H1 (cell line): ENCODE measurements at regions not wholly inside any gene's neighbourhood (a gene's known extent, or its start where the extent isn't known, plus 50 kb on each side); places are given as distances from the start of the nearest gene placed in this dataset.

Experiments used
- CTCF ChIA-PET: fragments of 300-600 bp; sonication (Branson Sonifier 250); formaldehyde crosslinking; loops from one replicate; lab custom pipeline; 2021; ENCODE audit not compliant: partially characterized antibody; lab: Charles Lee
- POLR2A ChIA-PET: fragments of 300-600 bp; sonication (Branson Sonifier 250); formaldehyde crosslinking; loops from one replicate; lab custom pipeline; 2021; ENCODE audit warnings: inconsistent platforms; ENCODE audit not compliant: partially characterized antibody; lab: Charles Lee
- DNase-seq, 2 experiments: peaks; one replicate each; pipeline versions ENCODE4 v3.0.0 to v3.0.0-alpha.2; 2010 to 2022; ENCODE audit warnings: low spot score in 2 of 2, low read depth in 1 of 2, mixed read lengths in 1 of 2
- FAIRE-seq: peaks from 2 replicates; lab custom pipeline; 2011; peaks lifted over from hg19 to GRCh38; lab: Jason Lieb, UNC
- H2AFZ ChIP-seq: 2 replicates; pipeline ENCODE4 v1.8.1; 2012; ENCODE audit warnings: low read length, inconsistent platforms
- H2AK5ac ChIP-seq: 2 replicates; pipeline ENCODE4 v1.6.1; 2013; ENCODE audit warnings: low read depth, low read length
- H2BK120ac ChIP-seq: replicated peaks from 2 replicates; pipeline ENCODE3; 2013; ENCODE audit warnings: low read depth, low read length, inconsistent platforms
- H2BK12ac ChIP-seq: 2 replicates; pipeline ENCODE4 v1.6.1; 2013; ENCODE audit warnings: low read depth, low read length
- H2BK15ac ChIP-seq: 2 replicates; pipeline ENCODE4 v1.6.1; 2013; ENCODE audit warnings: low read length
- H2BK20ac ChIP-seq: 2 replicates; pipeline ENCODE4 v1.6.1; 2013; ENCODE audit warnings: low read length
- H2BK5ac ChIP-seq: 2 replicates; pipeline ENCODE4 v1.6.1; 2013; ENCODE audit warnings: low read depth, low read length
- H3K14ac ChIP-seq: 2 replicates; pipeline ENCODE4 v1.6.1; 2013; ENCODE audit warnings: inconsistent platforms; ENCODE audit not compliant: insufficient read length
- H3K18ac ChIP-seq: 2 replicates; pipeline ENCODE4 v1.6.1; 2013; ENCODE audit warnings: low read length; ENCODE audit errors: extremely low read depth
- H3K23ac ChIP-seq: 2 replicates; pipeline ENCODE4 v1.6.1; 2013; ENCODE audit warnings: inconsistent platforms; ENCODE audit not compliant: insufficient read length
- H3K23me2 ChIP-seq: 2 replicates; pipeline ENCODE4 v1.6.1; 2013; ENCODE audit warnings: low read depth, low read length
- H3K27ac ChIP-seq: 2 replicates; pipeline ENCODE4 v1.6.1; 2011; ENCODE audit warnings: low read depth, low read length, inconsistent platforms
- H3K27me3 ChIP-seq, 4 experiments: replicated peaks in 1 of 4; 1 replicate in 1 of 4; 2 replicates in 3 of 4; pipeline versions ENCODE4 v1.6.1 to v1.8.1; 2011 to 2013; ENCODE audit warnings: low read length in 3 of 4, mild to moderate bottlenecking in 3 of 4, inconsistent platforms in 2 of 4, mixed read lengths in 2 of 4, moderate library complexity in 1 of 4; ENCODE audit not compliant: control insufficient read depth in 3 of 4, insufficient read depth in 3 of 4; ENCODE audit errors: extremely low read depth in 1 of 4
- H3K36me3 ChIP-seq, 4 experiments: 2 replicates each; pipeline versions ENCODE4 v1.6.1 to v1.8.1; 2011 to 2013; ENCODE audit warnings: mild to moderate bottlenecking in 4 of 4, low read length in 3 of 4, moderate library complexity in 2 of 4, control low read depth in 1 of 4, inconsistent platforms in 1 of 4; ENCODE audit not compliant: insufficient read depth in 4 of 4, control insufficient read depth in 2 of 4
- H3K4ac ChIP-seq: replicated peaks from 2 replicates; pipeline ENCODE3; 2013; ENCODE audit warnings: low read length, low read depth, mixed read lengths, inconsistent platforms; ENCODE audit not compliant: insufficient read length
- H3K4me1 ChIP-seq, 4 experiments: replicated peaks in 1 of 4; 1 replicate in 1 of 4; 2 replicates in 3 of 4; pipeline versions ENCODE4 v1.6.1 to v1.8.1; 2011 to 2013; ENCODE audit warnings: low read length in 3 of 4, inconsistent platforms in 2 of 4, mixed read lengths in 1 of 4; ENCODE audit not compliant: insufficient read depth in 4 of 4, control insufficient read depth in 3 of 4
- H3K4me2 ChIP-seq, 2 experiments: 2 replicates each; pipeline versions ENCODE4 v1.6.1 to v1.8.1; 2011 to 2013; ENCODE audit warnings: low read depth in 2 of 2, low read length in 2 of 2, control low read depth in 1 of 2, inconsistent platforms in 1 of 2, mild to moderate bottlenecking in 1 of 2; ENCODE audit not compliant: insufficient read depth in 1 of 2
- H3K4me3 ChIP-seq, 4 experiments: fragments of 200-600, 300-600 bp in 1 of 4; sonication (generic), shearing (Covaris generic), sonication (Bioruptor Twin) in 1 of 4; 2 replicates each; pipeline versions ENCODE4 v1.5.1 to v1.8.1; 2011 to 2016; ENCODE audit warnings: low read length in 4 of 4, low read depth in 3 of 4, control low read depth in 2 of 4, inconsistent platforms in 2 of 4, mild to moderate bottlenecking in 2 of 4, mixed read lengths in 1 of 4, moderate library complexity in 1 of 4; ENCODE audit not compliant: insufficient read depth in 2 of 4; ENCODE audit errors: extremely low read depth in 1 of 4
- H3K56ac ChIP-seq: replicated peaks from 2 replicates; pipeline ENCODE3; 2013; ENCODE audit warnings: low read depth, mild to moderate bottlenecking, mixed read lengths, low read length, inconsistent platforms; ENCODE audit not compliant: insufficient read length
- H3K79me1 ChIP-seq: 2 replicates; pipeline ENCODE4 v1.6.1; 2013; ENCODE audit warnings: low read depth, low read length, control low read depth
- H3K79me2 ChIP-seq, 2 experiments: 2 replicates each; pipeline versions ENCODE4 v1.6.1 to v1.8.1; 2012 to 2013; ENCODE audit warnings: low read length in 2 of 2, mild to moderate bottlenecking in 2 of 2, inconsistent platforms in 1 of 2; ENCODE audit not compliant: insufficient read depth in 2 of 2, control insufficient read depth in 1 of 2
- H3K9ac ChIP-seq, 4 experiments: replicated peaks in 1 of 4; 1 replicate in 1 of 4; 2 replicates in 3 of 4; pipeline versions ENCODE4 v1.6.1 to v1.8.1; 2011 to 2013; ENCODE audit warnings: low read depth in 3 of 4, low read length in 3 of 4, control low read depth in 2 of 4, mild to moderate bottlenecking in 2 of 4, moderate library complexity in 2 of 4, inconsistent platforms in 1 of 4; ENCODE audit errors: extremely low read depth in 1 of 4
- H3K9me3 ChIP-seq, 2 experiments: 2 replicates each; pipeline versions ENCODE4 v1.6.1 to v1.8.1; 2012 to 2013; ENCODE audit warnings: mild to moderate bottlenecking in 2 of 2, moderate library complexity in 2 of 2, control low read depth in 1 of 2, inconsistent platforms in 1 of 2, low read depth in 1 of 2, low read length in 1 of 2, mixed read lengths in 1 of 2; ENCODE audit not compliant: insufficient read depth in 2 of 2
- H4K20me1 ChIP-seq, 2 experiments: replicated peaks in 1 of 2; 2 replicates each; pipeline versions ENCODE3 to v1.8.1; 2011 to 2013; ENCODE audit warnings: inconsistent platforms in 2 of 2, low read length in 2 of 2, mild to moderate bottlenecking in 1 of 2; ENCODE audit not compliant: insufficient read depth in 2 of 2, control insufficient read depth in 1 of 2
- H4K5ac ChIP-seq: 2 replicates; pipeline ENCODE4 v1.6.1; 2013; ENCODE audit warnings: low read length, low read depth, mixed read lengths, inconsistent platforms; ENCODE audit not compliant: insufficient read length
- H4K8ac ChIP-seq: 2 replicates; pipeline ENCODE4 v1.8.0; 2013; ENCODE audit warnings: mild to moderate bottlenecking, moderate library complexity, low read length, inconsistent platforms; ENCODE audit not compliant: insufficient read depth; ENCODE audit errors: extremely low read depth
- H4K91ac ChIP-seq: replicated peaks from 2 replicates; pipeline ENCODE3; 2013; ENCODE audit warnings: low read length, mixed read lengths, inconsistent platforms; ENCODE audit not compliant: insufficient read length
- BCL11A ChIP-seq, 2 experiments: IDR thresholded peaks; one replicate each; pipeline ENCODE4 v1.6.1; 2011; ENCODE audit warnings: low read depth in 2 of 2, low read length in 2 of 2, mild to moderate bottlenecking in 2 of 2
- CEBPB ChIP-seq: IDR thresholded peaks from 2 replicates; pipeline ENCODE4 v1.6.1; 2012; ENCODE audit warnings: low read depth, low read length
- CREB1 ChIP-seq: IDR thresholded peaks from 2 replicates; pipeline ENCODE4 v1.6.1; 2012; ENCODE audit warnings: inconsistent platforms
- EGR1 ChIP-seq: IDR thresholded peaks from 2 replicates; pipeline ENCODE4 v1.6.1; 2011; ENCODE audit warnings: low read depth, low read length, borderline replicate concordance
- GTF2F1 ChIP-seq: IDR thresholded peaks from 2 replicates; pipeline ENCODE4 v1.6.1; 2012; ENCODE audit warnings: low read depth, low read length, improper control_type of control experiment, borderline replicate concordance
- HDAC6 ChIP-seq: IDR thresholded peaks from one replicate; pipeline ENCODE4 v1.7.1; 2012; ENCODE audit warnings: low read depth, mild to moderate bottlenecking, inconsistent platforms, low read length, moderate library complexity
- KDM5A ChIP-seq: fragments of 200-600 bp; IDR thresholded peaks from 2 replicates; pipeline ENCODE4 v1.7.1; 2012; ENCODE audit warnings: mild to moderate bottlenecking, low read length, inconsistent platforms, mixed read lengths
- MAFK ChIP-seq: IDR thresholded peaks from 2 replicates; pipeline ENCODE4 v1.6.1; 2012; ENCODE audit warnings: low read depth, mild to moderate bottlenecking, improper control_type of control experiment, low read length
- POLR2A ChIP-seq, 2 experiments: IDR thresholded peaks; 1 replicate in 1 of 2; 2 replicates in 1 of 2; pipeline ENCODE4 v1.6.1; 2011; ENCODE audit warnings: low read depth in 2 of 2, low read length in 2 of 2, mild to moderate bottlenecking in 2 of 2; ENCODE audit errors: control extremely low read depth in 1 of 2
- SRF ChIP-seq: IDR thresholded peaks from 2 replicates; pipeline ENCODE4 v1.6.1; 2011; ENCODE audit warnings: mild to moderate bottlenecking, low read depth, low read length, moderate library complexity
- TCF12 ChIP-seq: IDR thresholded peaks from 2 replicates; pipeline ENCODE4 v1.6.1; 2011; ENCODE audit warnings: low read depth, mild to moderate bottlenecking, low read length
- WGBS, 2 experiments: shearing (Covaris generic) in 1 of 2; methylation state at CpG; one replicate each; pipeline versions ENCODE4 v1.1.6 to v1.1.7; 2013 to 2015; ENCODE audit warnings: low lambda C conversion rate in 2 of 2, mixed read lengths in 2 of 2, inconsistent platforms in 1 of 2, low coverage in 1 of 2, missing lambda C conversion rate in 1 of 2; ENCODE audit not compliant: insufficient replicate concordance in 2 of 2, insufficient coverage in 1 of 2, insufficient read length in 1 of 2; ENCODE audit errors: extremely low coverage in 1 of 2, missing lambda C conversion rate in 1 of 2; 5-methylcytosine and 5-hydroxymethylcytosine counted together
- TF ChIP-seq, protein P1 (sequence below), 3 experiments: IDR thresholded peaks; 1 replicate in 2 of 3; 2 replicates in 1 of 3; pipeline versions ENCODE4 v1.5.1 to v1.6.1; 2011; ENCODE audit warnings: low read length in 3 of 3, mild to moderate bottlenecking in 3 of 3, inconsistent platforms in 2 of 3, low read depth in 1 of 3, moderate library complexity in 1 of 3; ENCODE audit not compliant: insufficient read depth in 1 of 3; ENCODE audit errors: control extremely low read depth in 1 of 3

DNA sequence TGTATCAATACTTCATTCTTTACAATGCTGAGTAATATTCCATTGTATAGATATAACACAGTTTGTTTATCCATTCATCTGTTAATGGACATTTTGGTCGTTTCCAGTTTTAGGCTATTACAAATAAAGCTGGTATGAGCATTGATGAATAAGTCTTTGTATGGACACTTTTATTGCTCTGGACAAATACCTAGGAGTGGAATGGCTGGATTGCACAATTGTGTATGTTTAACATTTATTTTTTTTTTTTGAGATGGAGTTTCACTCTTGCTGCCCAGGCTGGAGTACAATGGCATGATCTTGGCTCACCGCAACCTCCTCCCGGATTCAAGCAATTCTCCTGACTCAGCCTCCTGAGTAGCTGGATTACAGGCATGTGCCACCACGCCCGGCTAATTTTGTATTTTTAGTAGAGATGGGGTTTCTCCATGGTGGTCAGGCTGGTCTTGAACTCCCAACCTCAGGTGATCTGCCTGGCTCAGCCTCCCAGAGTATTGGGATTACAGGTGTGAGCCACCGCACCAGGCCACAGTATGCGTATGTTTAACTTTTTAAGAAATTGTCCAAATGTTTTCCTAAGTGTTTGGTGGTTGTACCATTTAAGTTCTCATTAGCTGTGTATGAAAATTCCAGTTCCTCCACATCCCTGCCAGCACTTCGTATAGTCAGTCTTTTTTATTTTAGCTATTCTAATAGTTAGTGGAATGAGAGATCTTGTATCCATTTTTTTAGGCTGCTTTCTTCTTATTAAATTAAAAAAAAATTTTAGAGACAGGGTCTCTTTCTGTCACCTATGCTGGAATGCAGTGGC is 194.9 kb upstream of the HAAO start:
- WGBS, 2 experiments = 92% methylated on average over 8 of the region's 8 CpGs; no CpG with 5 or more reads in 1 of the 2 experiments
- Histone ChIP-seq H2BK12ac (no peak overlapping the region), H3K27ac (no peak overlapping the region), H3K18ac (no peak overlapping the region), H3K79me2 (no peaks in the 10 kb centered on the region), H4K91ac (no peak overlapping the region), H4K8ac (no peak overlapping the region), H3K23ac (no peak overlapping the region), H3K9me3 (no peaks in the 10 kb centered on the region), H2BK15ac (no peak overlapping the region), H3K4me3 (no peak overlapping the region), H2BK20ac (no peak overlapping the region), H3K4me1 (no peaks in the 10 kb centered on the region), H3K79me1 (no peaks in the 10 kb centered on the region), H2AFZ (no peak overlapping the region), H3K23me2 (no peaks in the 10 kb centered on the region), H3K9ac (no peak overlapping the region), H3K4me2 (no peak overlapping the region), H3K56ac (no peak overlapping the region), H3K14ac (no peak overlapping the region), H4K20me1 (no peaks in the 10 kb centered on the region), H3K4ac (no peak overlapping the region), H2BK5ac (no peak overlapping the region), H2BK120ac (no peak overlapping the region), H3K27me3 (no peaks in the 10 kb centered on the region), H4K5ac (no peak overlapping the region), H3K36me3 (no peaks in the 10 kb centered on the region), H2AK5ac (no peak overlapping the region)
- CTCF ChIA-PET = interaction anchor here (1.4 to 3.8 kb wide), 3 partner anchors 12 to 40 kb away, joined by 5 to 30 read pairs (median 7); no protein-coding TSS in a partner anchor
- FAIRE-seq = no peak
- DNase-seq = no peak
- POLR2A ChIA-PET = interaction anchor here (1.2 kb wide), 1 partner anchor 531 kb away, joined by 3 read pairs; no protein-coding TSS in a partner anchor
- TF ChIP-seq MAFK (no peak), SRF (no peak), BCL11A (IDR thresholded peaks at IDR 0.05; ENCODE audit: low read depth in 2 of 2, low read length in 2 of 2) (no peak), CEBPB (no peak), EGR1 (no peak), HDAC6 (no peak), POLR2A (IDR thresholded peaks at IDR 0.05; ENCODE audit: control extremely low read depth in 1 of 2, low read depth in 2 of 2, low read length in 2 of 2) (no peak), GTF2F1 (no peak), TCF12 (no peak), KDM5A (no peak), CREB1 (no peak)
- TF ChIP-seq, protein P1, sequence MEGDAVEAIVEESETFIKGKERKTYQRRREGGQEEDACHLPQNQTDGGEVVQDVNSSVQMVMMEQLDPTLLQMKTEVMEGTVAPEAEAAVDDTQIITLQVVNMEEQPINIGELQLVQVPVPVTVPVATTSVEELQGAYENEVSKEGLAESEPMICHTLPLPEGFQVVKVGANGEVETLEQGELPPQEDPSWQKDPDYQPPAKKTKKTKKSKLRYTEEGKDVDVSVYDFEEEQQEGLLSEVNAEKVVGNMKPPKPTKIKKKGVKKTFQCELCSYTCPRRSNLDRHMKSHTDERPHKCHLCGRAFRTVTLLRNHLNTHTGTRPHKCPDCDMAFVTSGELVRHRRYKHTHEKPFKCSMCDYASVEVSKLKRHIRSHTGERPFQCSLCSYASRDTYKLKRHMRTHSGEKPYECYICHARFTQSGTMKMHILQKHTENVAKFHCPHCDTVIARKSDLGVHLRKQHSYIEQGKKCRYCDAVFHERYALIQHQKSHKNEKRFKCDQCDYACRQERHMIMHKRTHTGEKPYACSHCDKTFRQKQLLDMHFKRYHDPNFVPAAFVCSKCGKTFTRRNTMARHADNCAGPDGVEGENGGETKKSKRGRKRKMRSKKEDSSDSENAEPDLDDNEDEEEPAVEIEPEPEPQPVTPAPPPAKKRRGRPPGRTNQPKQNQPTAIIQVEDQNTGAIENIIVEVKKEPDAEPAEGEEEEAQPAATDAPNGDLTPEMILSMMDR (IDR thresholded peaks at IDR 0.05; ENCODE audit: control extremely low read depth in 1 of 3, insufficient read depth in 1 of 3, low read depth in 1 of 3, low read length in 3 of 3) = no peak
